Tibial artery (tissue), 4 donors: ENCODE measurements at regions not wholly inside any gene's neighbourhood (a gene's known extent, or its start where the extent isn't known, plus 50 kb on each side); places are given as distances from the start of the nearest gene placed in this dataset.

Experiments used
- DNase-seq, 2 donors: peaks; one replicate each; pipeline ENCODE4 v3.0.0-alpha.2; 2019
- H3K27ac ChIP-seq, 2 donors: fragments of 200-600 bp; sonication (generic) in 1 of 2; 1 replicate in 1 of 2; 2 replicates in 1 of 2; pipeline ENCODE4 v1.5.1; 2018 to 2019; ENCODE audit warnings: mild to moderate bottlenecking in 1 of 2
- H3K27me3 ChIP-seq, 2 donors: fragments of 200-600 bp; sonication (generic) in 1 of 2; one replicate each; pipeline versions ENCODE4 v1.5.1 to v1.6.0; 2016 to 2019
- H3K36me3 ChIP-seq, 3 donors: fragments of 200-600 bp; sonication (generic) in 2 of 3; one replicate each; pipeline ENCODE4 v1.5.1; 2016 to 2019; ENCODE audit warnings: mild to moderate bottlenecking in 2 of 3
- H3K4me1 ChIP-seq, 4 donors: fragments of 200-600 bp; sonication (generic) in 2 of 4; 1 replicate in 3 of 4; 2 replicates in 1 of 4; pipeline ENCODE4 v1.5.1; 2016 to 2019
- H3K4me3 ChIP-seq, 2 donors: fragments of 200-600 bp; sonication (generic) in 1 of 2; 1 replicate in 1 of 2; 2 replicates in 1 of 2; pipeline ENCODE4 v1.5.1; 2018 to 2019; ENCODE audit warnings: mild to moderate bottlenecking in 2 of 2
- H3K9me3 ChIP-seq, 3 donors: fragments of 200-600 bp; sonication (generic) in 1 of 3; one replicate each; pipeline ENCODE4 v1.5.1; 2016 to 2019
- CTCF ChIP-seq, 2 experiments: fragments of 200-600 bp in 1 of 2; fragments of 450-650 bp in 1 of 2; IDR thresholded peaks; one replicate each; pipeline ENCODE4 v1.5.1; 2017 to 2019; ENCODE audit warnings: antibody characterized with exemption in 2 of 2, mild to moderate bottlenecking in 1 of 2, moderate library complexity in 1 of 2
- intact Hi-C: fragments of 100-400 bp; cut with DNase I; formaldehyde crosslinking; loops from one replicate; pipeline ENCODE4 v1.15.0; 2023; ENCODE audit warnings: low total_unique reads

GRCh38 chr2:225318440-225318839, 81.1 kb upstream of the NYAP2 start:
- DNase-seq, result no peak
- peaks cover 0 to 14% (median 10%) of the 10 kb centered on the region in 3 donors for H3K9me3 ChIP-seq
- intact Hi-C loops, result no loop called here
- H3K27me3 ChIP-seq, result no peaks in the 10 kb centered on the region
- H3K27ac ChIP-seq, result no peak overlapping the region
- H3K4me3 ChIP-seq, result no peak overlapping the region
- no peak for TF ChIP-seq CTCF (IDR thresholded peaks at IDR 0.05)
- H3K4me1 ChIP-seq, result no peaks in the 10 kb centered on the region
- no peaks in the 10 kb centered on the region for H3K36me3 ChIP-seq

GRCh38 chr2:225317186-225317585, 82.3 kb upstream of the NYAP2 start:
- Histone ChIP-seq H3K9me3 (peaks cover 0 to 14% (median 10%) of the 10 kb centered on the region in 3 donors), H3K27me3 (no peaks in the 10 kb centered on the region), H3K4me3 (no peak overlapping the region), H3K36me3 (no peaks in the 10 kb centered on the region), H3K4me1 (no peaks in the 10 kb centered on the region), H3K27ac (no peak overlapping the region)
- no peak for DNase-seq
- no peak for TF ChIP-seq CTCF (IDR thresholded peaks at IDR 0.05)
- intact Hi-C loops, result no loop called here

- Histone ChIP-seq H3K9me3 (no peaks in the 10 kb centered on the region), H3K4me3 (no peak overlapping the region), H3K27ac (no peak overlapping the region), H3K36me3 (no peaks in the 10 kb centered on the region), H3K4me1 (no peaks in the 10 kb centered on the region), H3K27me3 (no peaks in the 10 kb centered on the region)
- no peak for TF ChIP-seq CTCF (IDR thresholded peaks at IDR 0.05)
- DNase-seq, result no peak
- intact Hi-C loops, result no loop called here
Measured at GRCh38 chr2:225310745-225311144, 88.8 kb upstream of the NYAP2 start.

- intact Hi-C loops, result no loop called here
- Histone ChIP-seq H3K4me1 (no peaks in the 10 kb centered on the region), H3K36me3 (no peaks in the 10 kb centered on the region), H3K9me3 (no peaks in the 10 kb centered on the region), H3K27me3 (no peaks in the 10 kb centered on the region), H3K4me3 (no peak overlapping the region), H3K27ac (no peak overlapping the region)
- TF ChIP-seq CTCF (IDR thresholded peaks at IDR 0.05), result no peak
- no peak for DNase-seq
Measured at GRCh38 chr2:225309516-225309915, 90.0 kb upstream of the NYAP2 start.

GRCh38 chr2:225296951-225297350, 102.6 kb upstream of the NYAP2 start:
- H3K9me3 ChIP-seq, result peaks cover 0 to 9% (median 7%) of the 10 kb centered on the region in 3 donors
- H3K4me3 ChIP-seq, result no peak overlapping the region
- no peaks in the 10 kb centered on the region for H3K36me3 ChIP-seq
- H3K4me1 ChIP-seq, result no peaks in the 10 kb centered on the region
- intact Hi-C loops, result no loop called here
- H3K27ac ChIP-seq, result no peak overlapping the region
- no peak for TF ChIP-seq CTCF (IDR thresholded peaks at IDR 0.05)
- no peaks in the 10 kb centered on the region for H3K27me3 ChIP-seq
- no peak for DNase-seq

GRCh38 chr2:225295102-225295501, 104.4 kb upstream of the NYAP2 start:
- no peaks in the 10 kb centered on the region for H3K36me3 ChIP-seq
- no peak for DNase-seq
- no peak overlapping the region for H3K27ac ChIP-seq
- no peaks in the 10 kb centered on the region for H3K9me3 ChIP-seq
- H3K27me3 ChIP-seq, result no peaks in the 10 kb centered on the region
- intact Hi-C loops, result no loop called here
- H3K4me1 ChIP-seq, result no peaks in the 10 kb centered on the region
- H3K4me3 ChIP-seq, result no peak overlapping the region
- TF ChIP-seq CTCF (IDR thresholded peaks at IDR 0.05), result no peak
